ENCODE measurements at regions not wholly inside any gene's neighbourhood (a gene's known extent, or its start where the extent isn't known, plus 50 kb on each side); places are given as distances from the start of the nearest gene placed in this dataset.

GRCh38 chr4:144302704-144303536, 162.4 kb upstream of the GYPA start:
- H3K4me3 Mint-ChIP-seq: no peak overlapping the region
- no peak for TF ChIP-seq CTCF (IDR thresholded peaks at IDR 0.05; ENCODE audit: unreplicated experiment in 3 of 3)
- peaks cover 14% of the 10 kb centered on the region for H3K4me1 Mint-ChIP-seq
- no peaks in the 10 kb centered on the region for H3K36me3 Mint-ChIP-seq (ENCODE audit: low read depth)
- H3K27ac Mint-ChIP-seq: no peak overlapping the region
- H3K9me3 Mint-ChIP-seq: no peaks in the 10 kb centered on the region
- no peaks in the 10 kb centered on the region for H3K27me3 Mint-ChIP-seq (ENCODE audit: low read depth)

- H3K9me3 Mint-ChIP-seq: no peaks in the 10 kb centered on the region
- peaks cover 14% of the 10 kb centered on the region for H3K4me1 Mint-ChIP-seq
- no peak for TF ChIP-seq CTCF (IDR thresholded peaks at IDR 0.05; ENCODE audit: unreplicated experiment in 3 of 3)
- H3K27me3 Mint-ChIP-seq (ENCODE audit: low read depth): no peaks in the 10 kb centered on the region
- H3K27ac Mint-ChIP-seq: no peak overlapping the region
- no peaks in the 10 kb centered on the region for H3K36me3 Mint-ChIP-seq (ENCODE audit: low read depth)
- no peak overlapping the region for H3K4me3 Mint-ChIP-seq
Measured at GRCh38 chr4:144304025-144304424, 163.5 kb upstream of the GYPA start.

GRCh38 chr4:144310535-144310934, 170.0 kb upstream of the GYPA start:
- Mint-ChIP-seq H3K36me3 (ENCODE audit: low read depth) (peaks cover 9% of the 10 kb centered on the region), H3K4me1 (no peaks in the 10 kb centered on the region), H3K4me3 (no peak overlapping the region), H3K27me3 (ENCODE audit: low read depth) (peaks cover 3% of the 10 kb centered on the region), H3K9me3 (peaks cover 35% of the 10 kb centered on the region), H3K27ac (no peak overlapping the region)
- no peak for TF ChIP-seq CTCF (IDR thresholded peaks at IDR 0.05; ENCODE audit: unreplicated experiment in 3 of 3)

- no peak overlapping the region for H3K4me3 Mint-ChIP-seq
- TF ChIP-seq CTCF (IDR thresholded peaks at IDR 0.05; ENCODE audit: unreplicated experiment in 3 of 3): no peak
- peaks cover 9% of the 10 kb centered on the region for H3K36me3 Mint-ChIP-seq (ENCODE audit: low read depth)
- no peaks in the 10 kb centered on the region for H3K4me1 Mint-ChIP-seq
- no peak overlapping the region for H3K27ac Mint-ChIP-seq
- H3K27me3 Mint-ChIP-seq (ENCODE audit: low read depth): peaks cover 3% of the 10 kb centered on the region
- H3K9me3 Mint-ChIP-seq: peaks cover 40% of the 10 kb centered on the region
Measured at GRCh38 chr4:144313370-144313769, 172.9 kb upstream of the GYPA start.

- H3K9me3 Mint-ChIP-seq: peaks cover 29% of the 10 kb centered on the region
- H3K4me3 Mint-ChIP-seq: no peak overlapping the region
- no peak for TF ChIP-seq CTCF (IDR thresholded peaks at IDR 0.05; ENCODE audit: unreplicated experiment in 3 of 3)
- H3K27me3 Mint-ChIP-seq (ENCODE audit: low read depth): peaks cover 3% of the 10 kb centered on the region
- H3K27ac Mint-ChIP-seq: no peak overlapping the region
- H3K36me3 Mint-ChIP-seq (ENCODE audit: low read depth): peaks cover 9% of the 10 kb centered on the region
- H3K4me1 Mint-ChIP-seq: no peaks in the 10 kb centered on the region
Measured at GRCh38 chr4:144316869-144317268, 176.4 kb upstream of the GYPA start.

- no peak overlapping the region for H3K27ac Mint-ChIP-seq
- no peak overlapping the region for H3K4me3 Mint-ChIP-seq
- peaks cover 6% of the 10 kb centered on the region for H3K36me3 Mint-ChIP-seq (ENCODE audit: low read depth)
- H3K9me3 Mint-ChIP-seq: peaks cover 20% of the 10 kb centered on the region
- no peaks in the 10 kb centered on the region for H3K4me1 Mint-ChIP-seq
- no peak for TF ChIP-seq CTCF (IDR thresholded peaks at IDR 0.05; ENCODE audit: unreplicated experiment in 3 of 3)
- peaks cover 3% of the 10 kb centered on the region for H3K27me3 Mint-ChIP-seq (ENCODE audit: low read depth)
Measured at GRCh38 chr4:144318797-144319196, 178.3 kb upstream of the GYPA start.

Measured in nephron (organoid).